GM12892 (cell line): ENCODE measurements at regions not wholly inside any gene's neighbourhood (a gene's known extent, or its start where the extent isn't known, plus 50 kb on each side); places are given as distances from the start of the nearest gene placed in this dataset.

ENCODE experiments used
- POLR2A ChIP-seq: IDR thresholded peaks from 2 replicates; pipeline ENCODE4 v1.6.1; 2011; ENCODE audit warnings: low read depth, low read length, control low read depth
- POLR2AphosphoS5 ChIP-seq: IDR thresholded peaks from 2 replicates; pipeline ENCODE4 v1.6.1; 2011; ENCODE audit warnings: low read depth, low read length, control low read depth
- TAF1 ChIP-seq: IDR thresholded peaks from 2 replicates; pipeline ENCODE4 v1.6.1; 2011; ENCODE audit warnings: low read depth, mild to moderate bottlenecking, control low read depth, low read length, borderline replicate concordance

DNA sequence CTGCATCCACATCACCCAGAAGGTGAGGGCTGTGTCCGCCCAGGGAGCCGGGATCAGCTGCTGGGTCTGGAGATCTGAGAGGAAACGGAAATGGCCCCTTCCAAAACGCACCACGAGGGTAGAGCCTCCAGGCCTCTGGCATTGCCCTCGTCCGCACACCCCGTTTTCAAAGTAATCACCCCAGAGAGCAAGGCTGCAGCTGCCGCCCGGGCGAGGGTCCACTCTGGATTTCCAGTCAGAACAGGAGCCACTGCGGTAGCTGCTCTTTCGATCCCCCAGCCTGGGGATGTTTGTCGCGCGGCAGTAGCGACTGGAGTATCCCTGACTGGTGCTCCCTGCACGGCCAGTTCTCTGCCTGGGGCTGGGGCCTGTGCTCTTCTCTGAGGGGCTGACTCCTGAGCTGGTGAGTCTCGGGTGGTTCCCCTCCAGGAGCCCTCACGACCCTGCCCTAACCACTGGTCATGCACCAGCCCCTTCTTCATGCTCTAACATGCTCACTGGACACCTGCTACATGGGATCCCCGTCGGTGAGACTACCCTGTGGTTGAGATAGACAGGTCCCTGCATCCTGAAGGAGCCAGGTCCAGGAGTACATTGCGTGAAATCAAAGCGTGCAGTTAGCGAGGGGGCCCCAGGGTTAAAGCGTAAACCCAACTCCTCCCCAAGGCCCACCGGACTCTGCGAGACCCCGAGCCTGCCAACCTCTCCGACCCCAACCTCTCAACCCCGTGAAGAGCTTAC, 99.2 kb downstream of the FOXL3 start:
- TF ChIP-seq POLR2AphosphoS5 (no peak), POLR2A (no peak), TAF1 (no peak)
